Fibroblast of mammary gland (primary cell): ENCODE measurements at regions not wholly inside any gene's neighbourhood (a gene's known extent, or its start where the extent isn't known, plus 50 kb on each side); places are given as distances from the start of the nearest gene placed in this dataset.

Experiments used
- DNase-seq: peaks from one replicate; pipeline ENCODE4 v3.0.0-alpha.2; 2010; ENCODE audit warnings: low read depth
- H3K4me3 ChIP-seq: 2 replicates; pipeline ENCODE4 v1.5.1; 2011; ENCODE audit warnings: low read depth, mild to moderate bottlenecking, low read length, moderate library complexity; ENCODE audit not compliant: control insufficient read depth
- CTCF ChIP-seq: conservative IDR thresholded peaks from 2 replicates; pipeline ENCODE4 v1.5.1; 2011; ENCODE audit warnings: low read depth, low read length, inconsistent platforms; ENCODE audit not compliant: control insufficient read depth, insufficient read depth

GRCh38 chr6:113380591-113380990 is 476.6 kb upstream of the MARCKS start:
- no peak for TF ChIP-seq CTCF
- no peak overlapping the region for H3K4me3 ChIP-seq
- DNase-seq: no peak

- no peak for TF ChIP-seq CTCF
- DNase-seq: peak; percentile 49
- H3K4me3 ChIP-seq: no peak overlapping the region
Measured at GRCh38 chr6:113381232-113381631, 475.9 kb upstream of the MARCKS start.

GRCh38 chr6:113381959-113382358 is 475.2 kb upstream of the MARCKS start:
- DNase-seq: peak; percentile 76
- no peak for TF ChIP-seq CTCF

GRCh38 chr6:113383701-113384100 is 473.4 kb upstream of the MARCKS start:
- DNase-seq: no peak
- no peak for TF ChIP-seq CTCF

More at GRCh38 chr6:113381959-113382358, 475.2 kb upstream of the MARCKS start:
- no peak overlapping the region for H3K4me3 ChIP-seq

GRCh38 chr6:113385020-113385431 is 472.1 kb upstream of the MARCKS start:
- no peak overlapping the region for H3K4me3 ChIP-seq
- DNase-seq: peak; percentile 42
- TF ChIP-seq CTCF: no peak

More at GRCh38 chr6:113383701-113384100, 473.4 kb upstream of the MARCKS start:
- H3K4me3 ChIP-seq: no peak overlapping the region

- no peak for TF ChIP-seq CTCF
- no peak for DNase-seq
- H3K4me3 ChIP-seq: no peak overlapping the region
Measured at GRCh38 chr6:113388996-113389395, 468.1 kb upstream of the MARCKS start.

GRCh38 chr6:113392551-113393055 is 464.5 kb upstream of the MARCKS start:
- no peak overlapping the region for H3K4me3 ChIP-seq
- DNase-seq: no peak
- TF ChIP-seq CTCF: no peak
